ENCODE measurements at regions not wholly inside any gene's neighbourhood (a gene's known extent, or its start where the extent isn't known, plus 50 kb on each side); places are given as distances from the start of the nearest gene placed in this dataset.

- no peak for TF ChIP-seq CTCF (IDR thresholded peaks at IDR 0.05)
- no peak for TF ChIP-seq POLR2A (IDR thresholded peaks at IDR 0.05)
- no peak for TF ChIP-seq EP300 (IDR thresholded peaks at IDR 0.05)
Observed at GRCh38 chr7:41058986-41059741, 643.7 kb downstream of the INHBA start.
